GM18511 (cell line): ENCODE measurements at regions not wholly inside any gene's neighbourhood (a gene's known extent, or its start where the extent isn't known, plus 50 kb on each side); places are given as distances from the start of the nearest gene placed in this dataset.

Experiments
- ATAC-seq: cut with Tn5 transposase; IDR thresholded peaks from one replicate; pipeline ENCODE4 v1.9.1; 2021; ENCODE audit warnings: mild to moderate bottlenecking, moderate library complexity; ENCODE audit not compliant: unreplicated experiment

DNA sequence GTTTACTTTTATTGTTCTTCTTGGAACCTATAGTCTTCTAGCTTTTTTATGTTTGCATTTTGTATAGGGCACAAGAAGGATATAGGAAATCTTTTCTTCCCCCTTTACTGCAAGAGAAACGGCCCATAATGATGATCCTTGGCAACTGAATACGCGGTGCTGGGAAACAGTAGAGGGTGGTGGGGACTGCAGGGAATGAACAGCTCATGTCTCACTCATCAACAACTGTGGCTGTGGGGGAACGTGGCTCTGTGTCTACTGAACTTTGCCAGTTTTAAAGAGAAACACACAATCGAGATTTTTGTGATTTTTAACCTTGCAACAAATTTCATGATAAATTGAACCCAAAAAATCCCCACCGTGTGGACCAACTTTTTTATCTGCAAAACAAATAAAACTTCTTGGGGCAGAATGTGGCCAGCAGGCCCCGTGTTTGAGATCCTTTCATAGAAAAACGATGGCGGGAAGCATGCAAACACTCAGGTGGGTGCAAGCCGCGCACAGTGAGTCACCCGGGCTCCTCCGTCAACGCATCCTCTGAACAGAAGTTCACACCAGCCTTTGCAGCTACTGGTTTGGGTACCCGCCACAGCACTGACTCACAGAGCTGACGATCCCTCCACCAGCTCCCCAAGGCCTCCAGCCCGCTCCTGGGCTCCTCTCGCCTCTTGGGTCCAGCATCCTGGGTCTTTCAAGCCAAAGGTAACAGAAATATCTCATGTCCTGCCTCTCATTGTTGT, 149.3 kb downstream of the COL6A3 start:
- no peak for ATAC-seq

DNA sequence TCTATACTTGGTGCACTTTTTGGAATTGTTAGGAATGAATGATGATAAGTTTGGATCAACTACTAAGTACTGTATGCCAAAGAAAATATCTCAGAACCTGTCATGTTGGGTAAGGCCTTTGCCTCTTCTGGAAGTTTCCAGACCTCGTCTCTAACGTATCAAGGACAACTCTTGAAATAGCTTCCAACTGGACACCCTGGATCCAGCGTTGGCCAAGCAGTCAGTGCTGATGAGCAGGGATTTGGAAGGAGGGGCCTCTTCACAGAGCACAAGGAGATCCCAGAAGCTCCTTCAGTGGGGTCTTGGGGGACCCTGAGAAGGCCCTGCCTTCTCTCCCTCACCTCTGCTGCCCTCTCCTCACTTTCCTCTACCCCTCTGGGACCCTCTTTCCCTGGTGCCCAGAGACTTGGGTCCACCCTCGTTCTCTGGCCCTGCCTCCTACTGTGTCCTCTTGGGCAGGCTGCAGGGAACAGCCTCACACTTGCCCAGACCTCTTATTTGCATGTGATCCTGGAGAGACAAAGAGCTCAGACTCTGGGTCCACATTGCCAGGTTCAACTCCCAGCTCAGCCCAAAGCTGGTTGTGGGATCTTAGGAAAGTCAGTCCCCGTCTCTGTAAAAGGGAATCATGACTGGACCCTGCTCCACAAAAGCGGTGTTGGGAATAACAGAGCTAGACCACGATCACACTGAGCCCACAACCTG, 145.8 kb downstream of the COL6A3 start:
- ATAC-seq: no peak

DNA sequence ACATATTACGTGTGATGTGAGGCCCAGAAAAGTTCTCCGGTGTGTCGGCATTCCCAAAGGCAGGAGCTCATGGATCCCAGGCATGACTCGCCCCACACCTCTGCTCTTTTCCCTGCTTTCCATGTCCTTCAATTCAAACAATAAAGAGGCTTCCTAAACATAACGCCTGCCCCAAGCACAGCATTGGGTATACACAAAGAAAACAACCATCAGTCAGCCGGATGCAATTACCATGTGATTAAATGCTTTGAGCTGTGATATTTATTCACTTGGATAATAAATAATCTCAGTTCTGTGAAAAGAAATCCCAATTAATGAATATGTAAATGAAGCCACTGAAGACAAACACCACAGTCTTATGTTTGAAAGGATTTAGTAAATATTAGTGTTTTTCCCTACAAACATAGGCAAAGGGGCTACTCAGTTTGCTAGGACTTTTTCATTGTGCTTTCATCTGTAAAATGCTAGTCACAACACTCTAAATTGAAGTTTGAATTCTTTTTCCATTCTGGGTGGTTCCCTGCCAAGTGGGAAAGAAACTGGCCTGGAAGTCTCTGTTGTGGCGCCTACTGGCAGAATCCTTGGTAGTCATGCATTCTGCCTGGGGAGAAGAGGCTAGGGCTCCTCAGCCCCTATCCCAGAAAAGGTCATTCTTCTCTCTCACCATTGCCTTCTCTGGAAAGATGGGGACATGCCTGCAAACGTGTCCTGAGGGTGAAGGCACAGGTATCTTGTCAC, 144.7 kb downstream of the COL6A3 start:
- no peak for ATAC-seq

DNA sequence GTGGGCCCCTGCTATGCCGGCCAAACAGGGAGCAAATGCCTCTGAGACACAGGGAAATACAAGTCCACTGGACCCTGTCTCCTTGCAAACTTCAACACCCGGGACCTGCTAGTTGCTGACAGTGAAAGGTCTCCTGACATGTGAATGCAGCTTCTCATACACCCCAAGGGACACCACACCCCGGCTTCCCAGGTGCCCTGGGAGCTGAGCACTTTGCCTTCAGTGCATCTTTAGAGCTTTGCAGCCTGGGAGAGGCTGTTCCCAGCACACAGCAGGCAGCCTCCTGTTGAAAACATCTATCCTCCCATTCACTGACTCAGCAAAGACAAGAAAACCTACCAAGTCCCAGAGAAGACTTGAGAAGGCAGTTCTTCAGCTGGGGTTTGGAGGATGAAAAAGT, 143.4 kb downstream of the COL6A3 start:
- no peak for ATAC-seq

DNA sequence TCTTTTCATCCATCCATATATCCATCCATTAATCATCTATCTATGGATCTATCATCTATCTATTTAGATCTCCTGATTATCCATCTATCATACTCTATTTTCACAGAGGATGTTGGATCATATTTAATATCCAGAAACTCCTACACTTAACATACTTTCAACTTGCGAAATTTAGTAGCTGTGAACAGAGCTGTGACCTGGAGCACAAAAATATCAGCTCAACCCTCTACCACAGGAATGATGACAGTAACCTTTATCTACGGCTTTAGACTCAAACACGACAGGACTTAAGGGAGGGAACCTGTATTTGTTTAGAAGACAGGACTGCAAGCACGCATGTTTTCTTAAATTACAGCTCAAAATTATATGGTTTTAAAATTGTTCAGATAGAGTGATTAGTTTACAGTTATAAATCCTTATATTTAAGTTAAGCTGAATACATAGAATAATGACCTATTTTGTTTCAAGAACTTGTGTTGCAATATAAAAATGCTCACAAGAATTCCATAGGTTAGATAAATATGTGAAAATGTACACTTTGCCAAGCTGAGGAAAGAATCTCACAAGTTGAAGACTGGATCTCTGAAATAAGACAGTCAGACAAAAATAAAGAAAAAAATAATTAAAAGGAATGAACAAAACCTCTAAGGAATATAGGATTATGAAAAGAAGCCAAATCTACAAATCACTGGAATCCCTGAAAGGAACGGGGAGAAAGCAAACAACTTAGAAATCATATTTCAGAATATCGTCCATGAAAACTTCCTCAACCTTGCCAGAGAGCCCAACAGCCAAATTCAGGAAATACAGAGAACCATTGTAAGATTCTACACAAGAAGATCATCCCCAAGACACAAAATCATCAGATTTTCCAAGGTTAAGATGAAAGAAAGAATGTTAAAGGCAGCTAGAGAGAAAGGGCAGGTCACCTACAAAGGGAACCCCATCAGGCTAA, 142.0 kb downstream of the COL6A3 start:
- no peak for ATAC-seq
